HG03175 (cell line): ENCODE measurements at regions not wholly inside any gene's neighbourhood (a gene's known extent, or its start where the extent isn't known, plus 50 kb on each side); places are given as distances from the start of the nearest gene placed in this dataset.
"Not testable (repeated sequence)": the region's sequence is repeated elsewhere in the genome, so short reads cannot be mapped to it uniquely, and the experiment has no call there.

ENCODE experiments used
- ATAC-seq: cut with Tn5 transposase; IDR thresholded peaks from one replicate; pipeline ENCODE4 v1.9.1; 2021; ENCODE audit warnings: mild to moderate bottlenecking, moderate library complexity; ENCODE audit not compliant: unreplicated experiment

GRCh38 chr13:80835902-80836301, 495.0 kb upstream of the SPRY2 start:
- ATAC-seq: no peak

- no peak for ATAC-seq
Measured at GRCh38 chr13:80830431-80830830, 489.5 kb upstream of the SPRY2 start.

- ATAC-seq: no peak
Measured at GRCh38 chr13:80828759-80829158, 487.8 kb upstream of the SPRY2 start.

GRCh38 chr13:80825276-80825675, 484.4 kb upstream of the SPRY2 start:
- ATAC-seq: no peak

GRCh38 chr13:80824229-80824628, 483.3 kb upstream of the SPRY2 start:
- ATAC-seq: no peak

GRCh38 chr13:80823472-80823871, 482.5 kb upstream of the SPRY2 start:
- ATAC-seq: no peak

- no peak for ATAC-seq
Measured at GRCh38 chr13:80821466-80821865, 480.5 kb upstream of the SPRY2 start.

GRCh38 chr13:80817979-80818378, 477.1 kb upstream of the SPRY2 start:
- no peak for ATAC-seq

GRCh38 chr13:80814541-80814940, 473.6 kb upstream of the SPRY2 start:
- ATAC-seq: no peak

GRCh38 chr13:80810294-80810693, 469.4 kb upstream of the SPRY2 start:
- not testable (repeated sequence) for ATAC-seq

GRCh38 chr13:80802946-80803345, 462.0 kb upstream of the SPRY2 start:
- no peak for ATAC-seq

GRCh38 chr13:80798576-80799133, 457.7 kb upstream of the SPRY2 start:
- no peak for ATAC-seq

GRCh38 chr13:80787604-80788003, 446.7 kb upstream of the SPRY2 start:
- ATAC-seq: no peak

GRCh38 chr13:80783926-80784565, 443.1 kb upstream of the SPRY2 start:
- ATAC-seq: no peak

GRCh38 chr13:80782441-80782840, 441.5 kb upstream of the SPRY2 start:
- no peak for ATAC-seq

- ATAC-seq: no peak
Measured at GRCh38 chr13:80778297-80778696, 437.4 kb upstream of the SPRY2 start.

GRCh38 chr13:80757694-80758093, 416.8 kb upstream of the SPRY2 start:
- ATAC-seq: no peak

GRCh38 chr13:80755910-80756309, 415.0 kb upstream of the SPRY2 start:
- ATAC-seq: no peak

GRCh38 chr13:80754441-80754840, 413.5 kb upstream of the SPRY2 start:
- ATAC-seq: no peak

GRCh38 chr13:80753866-80754265, 412.9 kb upstream of the SPRY2 start:
- no peak for ATAC-seq

- no peak for ATAC-seq
Measured at GRCh38 chr13:80751854-80752253, 410.9 kb upstream of the SPRY2 start.

GRCh38 chr13:80744147-80744914, 403.4 kb upstream of the SPRY2 start:
- ATAC-seq: no peak
